WTC11 (cell line): ENCODE measurements at regions not wholly inside any gene's neighbourhood (a gene's known extent, or its start where the extent isn't known, plus 50 kb on each side); places are given as distances from the start of the nearest gene placed in this dataset.

ENCODE experiments used
- ATAC-seq: fragments of 200-7000 bp; cut with Tn5 transposase; 2 replicates; pipeline ENCODE4 v1.10.0; 2021; ENCODE audit warnings: mild to moderate bottlenecking, moderate library complexity
- CTCF ChIA-PET: fragments of 300-600 bp; sonication (Branson Sonifier 250); formaldehyde crosslinking; loops from one replicate; lab custom pipeline; 2021; ENCODE audit warnings: antibody characterized with exemption; lab: Charles Lee
- POLR2A ChIA-PET: fragments of 350-600 bp; sonication (Branson Sonifier 250); formaldehyde crosslinking; loops from one replicate; lab custom pipeline; 2021; ENCODE audit warnings: antibody characterized with exemption; lab: Charles Lee
- DNase-seq: peaks from one replicate; pipeline ENCODE4 v3.0.0; 2021; ENCODE audit warnings: low spot score
- H3K27ac Mint-ChIP-seq: 2 replicates; pipeline ENCODE4 v1.8.0; 2021; ENCODE audit warnings: mixed read lengths
- H3K27me3 Mint-ChIP-seq: 2 replicates; pipeline ENCODE4 v1.8.0; 2021; ENCODE audit warnings: low read depth, mild to moderate bottlenecking, moderate library complexity, mixed read lengths
- H3K36me3 Mint-ChIP-seq: 2 replicates; pipeline ENCODE4 v1.8.0; 2021; ENCODE audit warnings: mixed read lengths
- H3K4me1 Mint-ChIP-seq: 2 replicates; pipeline ENCODE4 v1.8.0; 2022; ENCODE audit warnings: mixed read lengths
- H3K4me3 Mint-ChIP-seq: 2 replicates; pipeline ENCODE4 v1.8.0; 2021; ENCODE audit warnings: mild to moderate bottlenecking, moderate library complexity, mixed read lengths
- H3K9me3 Mint-ChIP-seq: 2 replicates; pipeline ENCODE4 v1.8.0; 2021; ENCODE audit warnings: mixed read lengths
- ATF1 ChIP-seq: sonication (generic); formaldehyde crosslinking; IDR thresholded peaks from 2 replicates; pipeline ENCODE4 v1.8.1; 2023; ENCODE audit warnings: mild to moderate bottlenecking, moderate library complexity, missing genetic modification reagents
- CBFB ChIP-seq: sonication (generic); formaldehyde crosslinking; IDR thresholded peaks from 2 replicates; pipeline ENCODE4 v1.8.1; 2022; ENCODE audit warnings: mild to moderate bottlenecking, low read depth, missing genetic modification reagents
- CREB1 ChIP-seq: sonication (generic); formaldehyde crosslinking; IDR thresholded peaks from 2 replicates; pipeline ENCODE4 v1.8.0; 2023; ENCODE audit warnings: mild to moderate bottlenecking, missing genetic modification reagents
- CTCF ChIP-seq: fragments of 200-600 bp; IDR thresholded peaks from 2 replicates; pipeline ENCODE4 v1.8.0; 2022; ENCODE audit warnings: antibody characterized with exemption
- ERG ChIP-seq: fragments of 250-450 bp; sonication (Bioruptor Pico); IDR thresholded peaks from 2 replicates; pipeline ENCODE4 v1.8.0; 2021; ENCODE audit warnings: mild to moderate bottlenecking
- ETV6 ChIP-seq: sonication (generic); formaldehyde crosslinking; IDR thresholded peaks from 2 replicates; pipeline ENCODE4 v1.8.1; 2022; ENCODE audit warnings: mild to moderate bottlenecking, missing genetic modification reagents
- JAZF1 ChIP-seq: fragments of 250-450 bp; sonication (Bioruptor Pico); IDR thresholded peaks from 2 replicates; pipeline ENCODE4 v1.9.0; 2021; ENCODE audit warnings: moderate library complexity, mild to moderate bottlenecking, inconsistent platforms
- JUN ChIP-seq: sonication (generic); formaldehyde crosslinking; IDR thresholded peaks from 2 replicates; pipeline ENCODE4 v1.8.0; 2023; ENCODE audit warnings: mild to moderate bottlenecking, missing genetic modification reagents
- MYBL2 ChIP-seq: sonication (generic); formaldehyde crosslinking; IDR thresholded peaks from 2 replicates; pipeline ENCODE4 v1.8.1; 2023; ENCODE audit warnings: mild to moderate bottlenecking, moderate library complexity, missing genetic modification reagents
- NFATC4 ChIP-seq: fragments of 250-450 bp; sonication (Bioruptor Pico); IDR thresholded peaks from 2 replicates; pipeline ENCODE4 v1.9.0; 2021; ENCODE audit warnings: mild to moderate bottlenecking
- NFE2L1 ChIP-seq: sonication (generic); formaldehyde crosslinking; IDR thresholded peaks from 2 replicates; pipeline ENCODE4 v1.8.1; 2023; ENCODE audit warnings: missing genetic modification reagents
- NFYB ChIP-seq: sonication (generic); formaldehyde crosslinking; conservative IDR thresholded peaks from 2 replicates; pipeline ENCODE4 v1.8.0; 2022; ENCODE audit warnings: low read depth, missing genetic modification reagents
- SMAD4 ChIP-seq: sonication (generic); formaldehyde crosslinking; IDR thresholded peaks from 2 replicates; pipeline ENCODE4 v1.8.0; 2022; ENCODE audit warnings: mild to moderate bottlenecking, missing genetic modification reagents
- SP1 ChIP-seq: sonication (generic); formaldehyde crosslinking; conservative IDR thresholded peaks from 2 replicates; pipeline ENCODE4 v1.8.1; 2022; ENCODE audit warnings: missing genetic modification reagents
- TP53 ChIP-seq: sonication (generic); formaldehyde crosslinking; IDR thresholded peaks from 2 replicates; pipeline ENCODE4 v1.8.1; 2023; ENCODE audit warnings: mild to moderate bottlenecking, missing genetic modification reagents
- USF2 ChIP-seq: sonication (generic); formaldehyde crosslinking; IDR thresholded peaks from 2 replicates; pipeline ENCODE4 v1.8.1; 2023; ENCODE audit warnings: mild to moderate bottlenecking, missing genetic modification reagents, moderate library complexity
- ZBTB21 ChIP-seq: sonication (generic); formaldehyde crosslinking; IDR thresholded peaks from 2 replicates; pipeline ENCODE4 v1.8.1; 2023; ENCODE audit warnings: mild to moderate bottlenecking, missing genetic modification reagents, borderline replicate concordance
- TF ChIP-seq, protein P1 (sequence below): sonication (generic); formaldehyde crosslinking; IDR thresholded peaks from 2 replicates; pipeline ENCODE4 v1.8.1; 2023; ENCODE audit warnings: mild to moderate bottlenecking, missing genetic modification reagents, borderline replicate concordance
- TF ChIP-seq, protein P2 (sequence below): sonication (generic); formaldehyde crosslinking; IDR thresholded peaks from 2 replicates; pipeline ENCODE4 v1.8.1; 2022; ENCODE audit warnings: low read depth, missing genetic modification reagents, borderline replicate concordance

DNA sequence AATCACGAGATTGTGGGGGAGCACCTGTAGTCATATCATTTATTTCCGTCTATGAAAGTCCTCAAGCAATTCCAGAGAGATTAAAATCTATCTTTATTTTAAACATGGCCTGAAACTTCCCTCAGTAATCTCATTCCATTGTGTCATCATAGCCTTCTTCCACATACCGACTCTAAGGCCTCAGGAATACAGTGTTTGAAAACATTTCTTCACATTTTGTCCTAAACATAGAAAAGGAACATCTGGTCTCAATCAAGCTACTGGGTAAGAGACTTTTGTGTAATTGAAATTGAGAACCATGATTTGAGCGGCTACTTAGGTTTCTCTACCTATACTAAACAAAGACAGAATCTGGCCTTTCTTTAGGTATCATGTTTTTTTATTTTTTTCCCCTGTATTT, 78.0 kb upstream of the ELMO1 start:
- no peak for DNase-seq
- CTCF ChIA-PET = no interaction called here
- H3K27ac Mint-ChIP-seq = no peak overlapping the region
- no peak for ATAC-seq
- POLR2A ChIA-PET = no interaction called here
- H3K4me3 Mint-ChIP-seq = no peak overlapping the region
- H3K36me3 Mint-ChIP-seq = no peaks in the 10 kb centered on the region
- H3K27me3 Mint-ChIP-seq = no peaks in the 10 kb centered on the region
- no peak for TF ChIP-seq CBFB (CRISPR knock-in tag)
- TF ChIP-seq, protein P1, sequence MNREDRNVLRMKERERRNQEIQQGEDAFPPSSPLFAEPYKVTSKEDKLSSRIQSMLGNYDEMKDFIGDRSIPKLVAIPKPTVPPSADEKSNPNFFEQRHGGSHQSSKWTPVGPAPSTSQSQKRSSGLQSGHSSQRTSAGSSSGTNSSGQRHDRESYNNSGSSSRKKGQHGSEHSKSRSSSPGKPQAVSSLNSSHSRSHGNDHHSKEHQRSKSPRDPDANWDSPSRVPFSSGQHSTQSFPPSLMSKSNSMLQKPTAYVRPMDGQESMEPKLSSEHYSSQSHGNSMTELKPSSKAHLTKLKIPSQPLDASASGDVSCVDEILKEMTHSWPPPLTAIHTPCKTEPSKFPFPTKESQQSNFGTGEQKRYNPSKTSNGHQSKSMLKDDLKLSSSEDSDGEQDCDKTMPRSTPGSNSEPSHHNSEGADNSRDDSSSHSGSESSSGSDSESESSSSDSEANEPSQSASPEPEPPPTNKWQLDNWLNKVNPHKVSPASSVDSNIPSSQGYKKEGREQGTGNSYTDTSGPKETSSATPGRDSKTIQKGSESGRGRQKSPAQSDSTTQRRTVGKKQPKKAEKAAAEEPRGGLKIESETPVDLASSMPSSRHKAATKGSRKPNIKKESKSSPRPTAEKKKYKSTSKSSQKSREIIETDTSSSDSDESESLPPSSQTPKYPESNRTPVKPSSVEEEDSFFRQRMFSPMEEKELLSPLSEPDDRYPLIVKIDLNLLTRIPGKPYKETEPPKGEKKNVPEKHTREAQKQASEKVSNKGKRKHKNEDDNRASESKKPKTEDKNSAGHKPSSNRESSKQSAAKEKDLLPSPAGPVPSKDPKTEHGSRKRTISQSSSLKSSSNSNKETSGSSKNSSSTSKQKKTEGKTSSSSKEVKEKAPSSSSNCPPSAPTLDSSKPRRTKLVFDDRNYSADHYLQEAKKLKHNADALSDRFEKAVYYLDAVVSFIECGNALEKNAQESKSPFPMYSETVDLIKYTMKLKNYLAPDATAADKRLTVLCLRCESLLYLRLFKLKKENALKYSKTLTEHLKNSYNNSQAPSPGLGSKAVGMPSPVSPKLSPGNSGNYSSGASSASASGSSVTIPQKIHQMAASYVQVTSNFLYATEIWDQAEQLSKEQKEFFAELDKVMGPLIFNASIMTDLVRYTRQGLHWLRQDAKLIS (CRISPR knock-in tag) = no peak
- TF ChIP-seq ZBTB21 = no peak
- TF ChIP-seq NFATC4 (CRISPR knock-in tag) = no peak
- no peak for TF ChIP-seq TP53 (CRISPR knock-in tag)
- TF ChIP-seq MYBL2 (CRISPR knock-in tag) = no peak
- no peak for TF ChIP-seq CTCF
- TF ChIP-seq, protein P2, sequence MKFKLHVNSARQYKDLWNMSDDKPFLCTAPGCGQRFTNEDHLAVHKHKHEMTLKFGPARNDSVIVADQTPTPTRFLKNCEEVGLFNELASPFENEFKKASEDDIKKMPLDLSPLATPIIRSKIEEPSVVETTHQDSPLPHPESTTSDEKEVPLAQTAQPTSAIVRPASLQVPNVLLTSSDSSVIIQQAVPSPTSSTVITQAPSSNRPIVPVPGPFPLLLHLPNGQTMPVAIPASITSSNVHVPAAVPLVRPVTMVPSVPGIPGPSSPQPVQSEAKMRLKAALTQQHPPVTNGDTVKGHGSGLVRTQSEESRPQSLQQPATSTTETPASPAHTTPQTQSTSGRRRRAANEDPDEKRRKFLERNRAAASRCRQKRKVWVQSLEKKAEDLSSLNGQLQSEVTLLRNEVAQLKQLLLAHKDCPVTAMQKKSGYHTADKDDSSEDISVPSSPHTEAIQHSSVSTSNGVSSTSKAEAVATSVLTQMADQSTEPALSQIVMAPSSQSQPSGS (CRISPR knock-in tag) = no peak
- TF ChIP-seq ERG (CRISPR knock-in tag) = no peak
- TF ChIP-seq JUN (CRISPR knock-in tag) = no peak
- no peak for TF ChIP-seq JAZF1 (CRISPR knock-in tag)
- TF ChIP-seq, all 79 proteins: peak for 0
- H3K9me3 Mint-ChIP-seq = no peaks in the 10 kb centered on the region
- H3K4me1 Mint-ChIP-seq = peaks cover 7% of the 10 kb centered on the region

- POLR2A ChIA-PET = no interaction called here
- Mint-ChIP-seq H3K27me3 (no peaks in the 10 kb centered on the region), H3K4me3 (no peak overlapping the region), H3K4me1 (peaks cover 12% of the 10 kb centered on the region), H3K36me3 (no peaks in the 10 kb centered on the region), H3K27ac (no peak overlapping the region), H3K9me3 (no peaks in the 10 kb centered on the region)
- CTCF ChIA-PET = no interaction called here
- no peak for TF ChIP-seq MYBL2 (CRISPR knock-in tag)
- no peak for TF ChIP-seq ETV6 (CRISPR knock-in tag)
- no peak for TF ChIP-seq ERG (CRISPR knock-in tag)
- TF ChIP-seq NFE2L1 (CRISPR knock-in tag) = no peak
- TF ChIP-seq TP53 (CRISPR knock-in tag) = no peak
- TF ChIP-seq SP1 (CRISPR knock-in tag) = no peak
- TF ChIP-seq CREB1 = no peak
- no peak for TF ChIP-seq SMAD4 (CRISPR knock-in tag)
- TF ChIP-seq NFYB (CRISPR knock-in tag) = no peak
- TF ChIP-seq ATF1 (CRISPR knock-in tag) = no peak
- TF ChIP-seq USF2 (CRISPR knock-in tag) = no peak
- DNase-seq (no peak), ATAC-seq (no peak)
These were observed 78.4 kb upstream of the ELMO1 start for GRCh38 chr7:37527109-37527508.
